H9 (cell line): ENCODE measurements at regions not wholly inside any gene's neighbourhood (a gene's known extent, or its start where the extent isn't known, plus 50 kb on each side); places are given as distances from the start of the nearest gene placed in this dataset.

Experiments
- DNase-seq: peaks from one replicate; pipeline ENCODE4 v3.0.0-alpha.2; 2017
- H2AFZ ChIP-seq: one replicate; pipeline ENCODE4 v1.6.1; 2013; ENCODE audit warnings: mild to moderate bottlenecking, low read length, control low read depth, moderate library complexity
- H2AK5ac ChIP-seq: 2 replicates; pipeline ENCODE4 v1.6.1; 2013; ENCODE audit warnings: low read length, control low read depth, mixed read lengths; ENCODE audit not compliant: insufficient read length
- H2BK120ac ChIP-seq: one replicate; pipeline ENCODE4 v1.6.1; 2013; ENCODE audit warnings: low read depth, mild to moderate bottlenecking, low read length, control low read depth, inconsistent platforms; ENCODE audit not compliant: poor library complexity, severe bottlenecking
- H2BK12ac ChIP-seq: 2 replicates; pipeline ENCODE4 v1.6.1; 2013; ENCODE audit warnings: low read length, control low read depth, mixed read lengths, low read depth; ENCODE audit not compliant: insufficient read length
- H2BK15ac ChIP-seq: 2 replicates; pipeline ENCODE4 v1.6.1; 2013; ENCODE audit warnings: low read depth, low read length, control low read depth
- H2BK20ac ChIP-seq: one replicate; pipeline ENCODE4 v1.6.1; 2013; ENCODE audit warnings: low read depth, mild to moderate bottlenecking, low read length, control low read depth, inconsistent platforms; ENCODE audit not compliant: poor library complexity, severe bottlenecking
- H2BK5ac ChIP-seq: 2 replicates; pipeline ENCODE4 v1.6.1; 2013; ENCODE audit warnings: low read length, control low read depth, mixed read lengths; ENCODE audit not compliant: insufficient read length
- H3K14ac ChIP-seq: 2 replicates; pipeline ENCODE4 v1.6.1; 2013; ENCODE audit warnings: low read length, control low read depth; ENCODE audit not compliant: insufficient read depth
- H3K18ac ChIP-seq: 2 replicates; pipeline ENCODE4 v1.6.1; 2013; ENCODE audit warnings: low read depth, mild to moderate bottlenecking, mixed read lengths, low read length, control low read depth; ENCODE audit not compliant: insufficient read length
- H3K23ac ChIP-seq: 2 replicates; pipeline ENCODE4 v1.6.1; 2013; ENCODE audit warnings: low read length, control low read depth, mixed read lengths, low read depth; ENCODE audit not compliant: insufficient read length
- H3K23me2 ChIP-seq: 2 replicates; pipeline ENCODE4 v1.6.1; 2013; ENCODE audit warnings: low read depth, mild to moderate bottlenecking, mixed read lengths, low read length, control low read depth; ENCODE audit not compliant: insufficient read length, poor library complexity, severe bottlenecking
- H3K27ac ChIP-seq: 2 replicates; pipeline ENCODE4 v1.5.1; 2013; ENCODE audit warnings: low read length, control low read depth, mixed read lengths, low read depth; ENCODE audit not compliant: insufficient read length
- H3K27me3 ChIP-seq: 2 replicates; pipeline ENCODE4 v1.6.1; 2013; ENCODE audit warnings: low read length, control low read depth, inconsistent platforms; ENCODE audit not compliant: insufficient read depth
- H3K4ac ChIP-seq: 2 replicates; pipeline ENCODE4 v1.6.1; 2013; ENCODE audit warnings: low read depth, mild to moderate bottlenecking, control low read depth, inconsistent platforms, low read length, moderate library complexity
- H3K4me1 ChIP-seq: 2 replicates; pipeline ENCODE4 v1.6.1; 2013; ENCODE audit warnings: low read length, control low read depth, inconsistent platforms; ENCODE audit not compliant: insufficient read depth
- H3K4me2 ChIP-seq: 2 replicates; pipeline ENCODE4 v1.6.1; 2013; ENCODE audit warnings: low read length, control low read depth, mixed read lengths; ENCODE audit not compliant: insufficient read length, insufficient read depth
- H3K56ac ChIP-seq: 2 replicates; pipeline ENCODE4 v1.6.1; 2013; ENCODE audit warnings: low read depth, mild to moderate bottlenecking, mixed read lengths, low read length, control low read depth; ENCODE audit not compliant: insufficient read length
- H3K79me1 ChIP-seq: 2 replicates; pipeline ENCODE4 v1.6.1; 2013; ENCODE audit warnings: low read depth, mild to moderate bottlenecking, moderate library complexity, low read length, control low read depth, inconsistent platforms; ENCODE audit not compliant: insufficient read depth, poor library complexity, severe bottlenecking
- H3K79me2 ChIP-seq: 2 replicates; pipeline ENCODE4 v1.6.1; 2013; ENCODE audit warnings: low read length, control low read depth, inconsistent platforms; ENCODE audit not compliant: insufficient read depth
- H3K9ac ChIP-seq: 2 replicates; pipeline ENCODE4 v1.6.1; 2013; ENCODE audit warnings: low read length, control low read depth, mixed read lengths; ENCODE audit not compliant: insufficient read length; ENCODE audit errors: extremely low read depth
- H3K9me3 ChIP-seq: one replicate; pipeline ENCODE4 v1.6.1; 2013; ENCODE audit warnings: low read depth, low read length, inconsistent platforms; ENCODE audit not compliant: control insufficient read depth
- H3T11ph ChIP-seq: one replicate; pipeline ENCODE4 v1.6.1; 2013; ENCODE audit warnings: mild to moderate bottlenecking, low read length, control low read depth, inconsistent platforms
- H4K20me1 ChIP-seq: one replicate; pipeline ENCODE4 v1.6.1; 2013; ENCODE audit not compliant: control insufficient read depth, insufficient read length, insufficient read depth
- H4K5ac ChIP-seq: 2 replicates; pipeline ENCODE4 v1.6.1; 2013; ENCODE audit warnings: low read depth, mild to moderate bottlenecking, mixed read lengths, low read length, control low read depth; ENCODE audit not compliant: insufficient read length
- H4K8ac ChIP-seq: replicated peaks from 2 replicates; pipeline ENCODE4 v1.6.1; 2013; ENCODE audit warnings: low read length, control low read depth, mixed read lengths, low read depth; ENCODE audit not compliant: insufficient read length
- H4K91ac ChIP-seq: 2 replicates; pipeline ENCODE4 v1.6.1; 2013; ENCODE audit warnings: low read depth, mild to moderate bottlenecking, moderate library complexity, mixed read lengths, low read length, control low read depth; ENCODE audit not compliant: insufficient read length
- H3K27ac Mint-ChIP-seq, 3 experiments: 2 replicates in 2 of 3; 3 replicates in 1 of 3; pipeline ENCODE4 v1.8.0; 2020 to 2021; ENCODE audit warnings: mixed read lengths in 3 of 3, mild to moderate bottlenecking in 1 of 3, moderate library complexity in 1 of 3
- H3K27me3 Mint-ChIP-seq: 2 replicates; pipeline ENCODE4 v1.8.0; 2021; ENCODE audit warnings: low read depth, mild to moderate bottlenecking, moderate library complexity, mixed read lengths
- H3K36me3 Mint-ChIP-seq, 3 experiments: 2 replicates in 2 of 3; 3 replicates in 1 of 3; pipeline ENCODE4 v1.8.0; 2020 to 2021; ENCODE audit warnings: low read depth in 3 of 3, mixed read lengths in 3 of 3; ENCODE audit not compliant: insufficient read depth in 1 of 3
- H3K4me1 Mint-ChIP-seq, 2 experiments: 2 replicates each; pipeline ENCODE4 v1.8.0; 2020; ENCODE audit warnings: mixed read lengths in 2 of 2
- H3K4me3 Mint-ChIP-seq, 2 experiments: 2 replicates in 1 of 2; 3 replicates in 1 of 2; pipeline ENCODE4 v1.8.0; 2020 to 2021; ENCODE audit warnings: mild to moderate bottlenecking in 2 of 2, mixed read lengths in 2 of 2, moderate library complexity in 1 of 2
- H3K9me3 Mint-ChIP-seq, 2 experiments: 2 replicates in 1 of 2; 3 replicates in 1 of 2; pipeline ENCODE4 v1.8.0; 2020; ENCODE audit warnings: mild to moderate bottlenecking in 2 of 2, mixed read lengths in 2 of 2, moderate library complexity in 1 of 2
- WGBS: extraction: QIAGEN DNeasy Blood & Tissue Kit; methylation state at CpG from one replicate; pipeline ENCODE4 v1.1.7; 2013; ENCODE audit warnings: missing lambda C conversion rate, low lambda C conversion rate, mixed read lengths; ENCODE audit not compliant: insufficient read length; ENCODE audit errors: extremely low coverage; 5-methylcytosine and 5-hydroxymethylcytosine counted together
- TF ChIP-seq, protein P1 (sequence below): fragments of 200-600 bp; sonication (generic); conservative IDR thresholded peaks from 3 replicates; pipeline ENCODE4 v1.8.0; 2021; ENCODE audit warnings: antibody characterized with exemption, mild to moderate bottlenecking

DNA sequence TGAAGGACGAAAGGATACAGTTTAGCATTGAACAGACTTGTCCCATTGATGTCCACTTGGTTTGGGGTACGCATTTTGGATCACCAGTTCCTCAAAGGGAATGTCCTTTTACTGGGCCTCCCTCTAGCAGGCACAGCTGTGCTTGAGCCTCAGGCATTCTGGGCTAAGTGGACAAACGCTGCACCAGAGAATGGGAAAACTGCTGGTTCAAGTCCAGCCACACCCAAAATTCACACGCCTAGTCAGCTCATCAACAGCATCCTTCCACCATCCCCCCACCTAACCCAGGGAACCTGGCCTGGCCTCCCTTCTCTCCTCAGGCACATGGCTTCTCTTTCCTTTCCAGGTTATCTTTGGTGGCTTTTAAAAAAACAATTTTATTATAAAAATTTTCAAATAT, 59.1 kb upstream of the ALDH1A3 start:
- Histone ChIP-seq H3K18ac (no peak overlapping the region), H3K4ac (no peak overlapping the region), H3K9me3 (no peaks in the 10 kb centered on the region), H2AFZ (no peak overlapping the region), H3K14ac (no peak overlapping the region), H3K4me2 (no peak overlapping the region), H2AK5ac (no peak overlapping the region), H4K8ac (no peak overlapping the region), H3T11ph (no peak overlapping the region), H3K23ac (no peak overlapping the region), H3K23me2 (no peaks in the 10 kb centered on the region), H4K91ac (no peak overlapping the region), H4K5ac (no peak overlapping the region), H3K27ac (no peak overlapping the region), H3K9ac (no peak overlapping the region), H2BK15ac (no peak overlapping the region), H3K79me1 (no peaks in the 10 kb centered on the region), H2BK20ac (no peak overlapping the region), H3K79me2 (no peaks in the 10 kb centered on the region), H3K4me1 (no peaks in the 10 kb centered on the region), H2BK120ac (no peak overlapping the region), H4K20me1 (no peaks in the 10 kb centered on the region), H3K27me3 (no peaks in the 10 kb centered on the region), H2BK5ac (no peak overlapping the region), H3K56ac (no peak overlapping the region), H2BK12ac (no peak overlapping the region)
- TF ChIP-seq, protein P1, sequence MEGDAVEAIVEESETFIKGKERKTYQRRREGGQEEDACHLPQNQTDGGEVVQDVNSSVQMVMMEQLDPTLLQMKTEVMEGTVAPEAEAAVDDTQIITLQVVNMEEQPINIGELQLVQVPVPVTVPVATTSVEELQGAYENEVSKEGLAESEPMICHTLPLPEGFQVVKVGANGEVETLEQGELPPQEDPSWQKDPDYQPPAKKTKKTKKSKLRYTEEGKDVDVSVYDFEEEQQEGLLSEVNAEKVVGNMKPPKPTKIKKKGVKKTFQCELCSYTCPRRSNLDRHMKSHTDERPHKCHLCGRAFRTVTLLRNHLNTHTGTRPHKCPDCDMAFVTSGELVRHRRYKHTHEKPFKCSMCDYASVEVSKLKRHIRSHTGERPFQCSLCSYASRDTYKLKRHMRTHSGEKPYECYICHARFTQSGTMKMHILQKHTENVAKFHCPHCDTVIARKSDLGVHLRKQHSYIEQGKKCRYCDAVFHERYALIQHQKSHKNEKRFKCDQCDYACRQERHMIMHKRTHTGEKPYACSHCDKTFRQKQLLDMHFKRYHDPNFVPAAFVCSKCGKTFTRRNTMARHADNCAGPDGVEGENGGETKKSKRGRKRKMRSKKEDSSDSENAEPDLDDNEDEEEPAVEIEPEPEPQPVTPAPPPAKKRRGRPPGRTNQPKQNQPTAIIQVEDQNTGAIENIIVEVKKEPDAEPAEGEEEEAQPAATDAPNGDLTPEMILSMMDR, result no peak
- Mint-ChIP-seq H3K27me3 (0 out of 2 replicates have a peak, but pooled peaks cover 4% of the 10 kb centered on the region), H3K9me3 (peaks cover 19 to 21% of the 10 kb centered on the region in 2 experiments), H3K36me3 (peaks cover 0 to 15% (median 3%) of the 10 kb centered on the region in 3 experiments; a peak in 6 of 7 replicates), H3K4me3 (no peak overlapping the region), H3K4me1 (no peaks in the 10 kb centered on the region), H3K27ac (no peak overlapping the region)
- WGBS, result no CpG with 5 or more reads among the region's 4 CpGs
- DNase-seq, result no peak
